ENCODE measurements at regions not wholly inside any gene's neighbourhood (a gene's known extent, or its start where the extent isn't known, plus 50 kb on each side); places are given as distances from the start of the nearest gene placed in this dataset.

DNA sequence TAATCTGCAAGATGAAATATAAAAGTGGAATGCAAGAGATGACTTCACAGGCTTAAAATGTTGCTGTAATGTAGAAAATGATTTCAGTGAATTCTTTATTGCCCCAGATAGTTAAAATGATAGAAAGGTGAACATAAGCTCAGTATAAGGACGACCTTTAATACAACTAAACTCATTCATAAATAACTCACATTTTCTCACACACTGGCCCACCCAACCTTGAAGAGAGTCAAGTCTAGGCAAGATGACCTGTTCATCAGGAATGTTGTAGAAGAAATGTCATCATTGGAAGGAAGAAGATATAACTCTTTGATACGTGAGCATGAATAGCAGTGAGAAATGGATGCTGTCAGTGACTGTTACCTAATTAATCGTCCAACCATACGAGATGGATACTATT, 111.1 kb upstream of the SASH1 start:
- DNase-seq (ENCODE audit: extremely low read depth in 1 of 11, low read depth in 9 of 11, low spot score in 4 of 11): no peak

DNA sequence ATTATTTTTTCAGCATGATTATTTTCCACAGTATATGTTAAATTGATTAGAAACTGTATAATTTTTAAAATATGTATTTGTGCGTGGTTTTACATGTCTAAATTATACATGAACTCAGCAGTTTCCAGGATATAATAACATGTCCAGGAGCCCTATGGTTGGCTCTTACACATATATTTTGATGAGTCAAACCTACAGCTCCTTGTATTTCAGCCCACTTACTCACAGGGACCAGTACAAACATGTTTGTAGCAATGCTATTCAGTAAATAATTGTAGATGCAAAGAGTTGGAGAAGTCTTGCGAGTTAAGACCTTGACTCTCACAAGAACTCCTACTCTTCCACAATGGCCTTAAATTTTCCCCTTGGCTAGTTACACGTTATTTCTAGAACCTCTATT, 107.2 kb upstream of the SASH1 start:
- DNase-seq (ENCODE audit: extremely low read depth in 1 of 11, low read depth in 9 of 11, low spot score in 4 of 11): no peak

DNA sequence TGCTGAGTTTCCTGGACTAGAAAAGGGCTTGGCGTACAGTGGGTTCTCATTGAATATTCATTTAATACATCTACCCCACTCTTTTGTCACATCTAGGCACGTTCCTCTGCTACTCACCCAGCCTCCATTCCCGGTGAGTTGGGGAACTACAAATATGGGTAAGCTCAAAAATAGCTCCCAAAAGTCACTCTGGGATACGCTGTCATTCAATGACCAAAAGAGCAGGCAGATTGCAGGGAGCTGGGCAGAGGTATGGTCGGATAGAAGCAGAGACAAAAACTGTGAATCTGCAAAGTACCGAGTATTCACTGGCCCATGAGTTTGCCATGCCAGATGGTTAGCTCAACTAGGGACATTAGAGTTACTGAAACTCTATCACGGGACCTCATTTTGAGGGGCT, 103.9 kb upstream of the SASH1 start:
- DNase-seq (ENCODE audit: extremely low read depth in 1 of 11, low read depth in 9 of 11, low spot score in 4 of 11): no peak

DNA sequence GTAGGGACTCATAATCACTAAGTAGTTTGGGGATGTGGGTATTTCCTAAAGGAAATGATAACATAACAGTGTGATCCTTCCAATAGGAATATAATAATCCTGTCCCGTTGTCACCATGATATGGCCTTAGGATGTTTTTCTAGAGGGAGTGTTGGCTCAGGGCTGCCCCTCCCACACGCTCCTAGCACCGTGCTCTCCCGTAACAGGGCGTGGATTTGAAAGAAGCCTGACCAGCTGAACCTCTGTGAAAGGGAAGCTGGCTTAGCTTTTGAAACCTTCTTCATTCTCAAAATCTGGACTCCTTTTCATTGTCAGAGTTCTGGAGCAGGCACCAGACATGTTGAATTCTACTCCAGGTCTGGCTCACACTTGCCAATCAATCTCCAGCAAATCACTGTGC, 103.4 kb upstream of the SASH1 start:
- DNase-seq (ENCODE audit: extremely low read depth in 1 of 11, low read depth in 9 of 11, low spot score in 4 of 11): no peak

DNA sequence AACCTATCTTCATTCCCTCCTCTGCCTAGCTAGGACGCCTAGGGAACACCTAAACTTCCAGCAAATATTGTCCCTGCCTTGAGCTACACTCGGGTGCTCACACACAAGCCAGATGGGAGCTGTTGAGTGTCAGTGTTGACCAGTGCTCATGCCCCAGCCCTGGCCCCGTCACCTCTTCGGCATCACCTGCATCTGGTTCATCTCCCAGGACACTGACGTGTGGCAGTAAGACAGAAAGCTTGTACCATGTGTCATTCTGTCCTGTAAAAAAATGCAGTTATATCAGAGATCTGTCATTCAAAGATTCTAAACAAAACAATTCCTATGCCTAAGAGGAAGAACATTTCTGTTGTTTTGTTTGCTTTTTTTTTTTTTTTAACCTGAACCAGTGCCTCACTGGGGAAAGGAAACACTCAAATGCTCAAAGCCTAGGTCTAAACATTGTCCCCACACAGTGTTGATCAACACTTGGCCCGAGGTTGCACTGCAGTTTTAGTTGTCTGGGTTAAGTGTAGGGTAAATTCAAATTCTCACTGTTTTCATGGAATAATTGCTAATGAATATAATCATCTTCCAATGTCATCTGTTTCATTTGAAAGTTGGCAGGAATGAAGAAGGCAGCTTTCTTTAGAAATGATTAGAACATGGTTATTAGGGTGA, 102.7 kb upstream of the SASH1 start:
- DNase-seq (ENCODE audit: extremely low read depth in 1 of 11, low read depth in 9 of 11, low spot score in 4 of 11): no peak

DNA sequence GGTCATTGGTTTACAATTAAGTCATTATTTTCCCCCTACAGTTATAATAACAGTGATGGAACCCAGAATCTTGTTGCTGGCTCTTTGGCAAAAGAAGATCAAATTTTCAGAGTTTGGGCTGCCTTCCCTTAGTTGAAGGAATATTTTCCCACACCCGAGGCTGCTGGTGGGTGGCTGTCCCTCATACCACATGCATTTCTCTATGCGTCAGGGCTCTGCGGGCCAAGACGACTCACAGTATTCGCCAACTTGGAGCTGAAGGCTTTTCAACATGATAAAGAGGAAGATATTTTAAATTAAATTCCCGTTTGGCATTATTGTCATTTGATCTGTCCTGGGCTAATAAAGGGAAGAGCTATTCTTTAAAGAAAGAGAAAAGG, 102.2 kb upstream of the SASH1 start:
- DNase-seq (ENCODE audit: extremely low read depth in 1 of 11, low read depth in 9 of 11, low spot score in 4 of 11): no peak

DNA sequence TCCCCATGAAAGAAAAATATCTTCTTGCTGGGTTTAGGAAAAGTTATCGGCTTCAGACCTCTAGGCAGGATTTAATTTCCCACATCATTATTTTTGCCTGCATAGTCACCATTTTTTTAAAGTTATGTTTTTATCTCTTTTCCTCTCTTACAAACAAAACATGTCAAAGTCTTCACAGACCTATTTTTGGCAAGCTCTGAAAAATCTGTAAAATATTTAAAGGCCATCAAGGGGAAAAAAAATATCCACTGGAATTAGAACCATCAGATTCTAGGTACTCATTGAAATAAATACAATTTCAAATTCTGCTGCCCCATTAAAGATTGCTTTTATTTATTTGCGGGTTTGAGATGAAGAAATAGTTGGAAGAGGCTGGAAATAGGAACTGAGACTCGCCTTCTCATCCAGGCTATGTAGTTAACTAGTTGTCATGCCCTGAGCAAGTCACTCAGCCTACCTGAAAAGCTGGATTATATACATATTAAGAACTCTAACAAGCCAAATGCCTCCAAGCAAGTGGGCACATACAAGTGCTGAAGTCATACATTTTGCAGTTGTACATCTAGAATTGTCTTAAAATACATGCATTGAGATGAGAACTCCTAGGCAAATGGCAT, 101.7 kb upstream of the SASH1 start:
- no peak for DNase-seq (ENCODE audit: extremely low read depth in 1 of 11, low read depth in 9 of 11, low spot score in 4 of 11)

DNA sequence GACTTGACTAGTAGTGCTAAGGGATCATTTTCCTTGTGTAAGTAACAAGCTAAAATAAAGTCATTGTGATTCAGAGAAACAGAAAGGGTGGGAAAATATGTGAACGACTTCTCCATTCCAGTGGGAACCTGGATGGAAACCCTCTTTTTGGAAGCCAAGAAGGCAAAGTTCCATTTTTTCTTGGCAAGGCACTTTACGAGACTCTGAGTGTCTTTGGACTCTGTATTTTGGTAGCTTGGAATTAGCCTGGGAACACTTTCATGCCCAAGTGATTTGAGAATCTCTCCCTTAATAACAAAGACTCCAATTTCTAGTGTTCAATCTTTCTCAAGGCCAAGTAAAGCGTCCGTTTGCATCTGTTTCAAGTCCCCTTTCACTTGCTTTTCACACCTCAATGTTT, 100.5 kb upstream of the SASH1 start:
- DNase-seq (ENCODE audit: extremely low read depth in 1 of 11, low read depth in 9 of 11, low spot score in 4 of 11): no peak

DNA sequence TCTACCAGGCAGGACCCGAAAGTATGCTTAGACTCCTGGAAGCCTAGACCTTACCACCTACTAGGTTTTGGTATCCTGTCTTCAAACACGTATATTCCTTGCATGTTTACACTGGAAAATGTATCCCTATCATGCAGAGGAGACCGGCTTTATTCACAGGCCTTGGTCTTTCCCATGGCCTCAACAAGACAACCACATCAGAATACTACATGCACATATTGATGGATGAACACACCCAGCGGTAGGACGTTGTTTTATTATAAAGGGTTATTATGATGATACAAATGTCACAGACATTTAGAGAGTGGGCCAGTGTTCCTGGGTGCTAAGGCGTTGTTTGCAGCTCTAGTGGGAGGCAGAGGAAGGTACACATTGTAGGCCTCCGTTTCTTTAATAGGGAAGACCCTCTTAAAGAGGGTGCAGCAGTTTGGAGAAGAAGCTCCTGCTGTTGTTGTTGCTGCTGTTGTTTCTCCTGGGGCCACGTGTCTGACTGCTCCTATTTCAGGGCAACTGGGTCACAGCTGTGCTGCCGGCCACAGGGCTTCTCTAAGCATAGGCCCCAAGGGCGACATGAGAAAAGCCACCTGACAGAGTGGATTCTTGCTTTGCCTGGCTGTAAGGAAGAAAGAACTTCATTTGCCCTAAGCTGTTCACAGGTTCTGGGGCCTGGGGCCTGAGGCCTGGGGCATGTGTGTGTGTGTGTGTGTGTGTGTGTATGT, 98.3 kb upstream of the SASH1 start:
- DNase-seq (ENCODE audit: extremely low read depth in 1 of 11, low read depth in 9 of 11, low spot score in 4 of 11): peak in 8 of 11 donors; percentile 16 to 48 (median 28)

DNA sequence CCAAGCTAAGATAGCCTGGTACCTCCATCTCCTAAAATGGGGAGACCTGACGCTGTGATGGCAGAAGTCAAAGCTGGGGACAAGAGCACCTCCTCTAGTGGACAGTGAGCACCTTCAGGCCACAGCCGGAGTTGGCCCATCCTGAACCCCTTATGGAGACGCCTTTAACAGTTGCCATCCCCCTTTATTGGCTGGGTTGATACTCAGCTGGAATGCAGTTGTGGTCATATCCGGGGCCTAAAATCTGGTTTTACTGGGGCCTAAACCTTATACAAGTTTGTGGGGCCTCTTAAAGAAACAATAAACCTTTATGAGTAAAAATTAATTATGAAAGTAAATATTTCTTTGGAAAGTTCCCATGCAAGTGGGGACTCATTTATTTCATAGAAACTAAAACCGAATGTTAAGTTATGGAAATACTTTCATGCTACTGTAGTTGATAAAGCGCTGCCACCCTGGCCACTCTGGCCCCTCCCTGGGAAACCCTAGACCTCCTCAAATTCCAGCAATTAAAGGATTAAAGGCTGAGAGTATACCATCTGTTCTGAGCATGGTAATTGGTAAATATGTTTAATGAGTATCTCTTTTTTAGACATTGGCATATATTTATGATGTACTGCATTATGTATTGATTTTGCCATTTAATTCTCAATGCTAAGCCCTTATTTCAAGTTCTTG, 95.1 kb upstream of the SASH1 start:
- no peak for DNase-seq (ENCODE audit: extremely low read depth in 1 of 11, low read depth in 9 of 11, low spot score in 4 of 11)

DNA sequence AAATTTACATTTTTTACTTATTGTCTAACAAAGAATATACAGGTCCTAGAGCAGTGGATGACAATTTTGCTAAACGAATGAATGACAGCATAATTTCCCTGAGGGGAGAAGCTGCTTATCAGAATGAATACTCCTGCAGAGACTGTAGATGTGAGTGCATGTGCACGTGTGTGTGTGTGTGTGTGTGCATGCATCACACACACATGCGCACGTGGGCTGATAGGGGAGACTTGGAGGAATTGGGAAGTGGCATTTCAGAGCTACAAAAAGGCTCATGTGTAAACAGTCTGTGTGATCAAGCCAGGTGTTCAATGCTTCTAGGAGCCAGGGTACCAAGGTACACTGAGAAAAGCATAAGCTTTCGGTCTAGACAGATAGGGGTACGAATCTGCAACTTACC, 93.5 kb upstream of the SASH1 start:
- no peak for DNase-seq (ENCODE audit: extremely low read depth in 1 of 11, low read depth in 9 of 11, low spot score in 4 of 11)

DNA sequence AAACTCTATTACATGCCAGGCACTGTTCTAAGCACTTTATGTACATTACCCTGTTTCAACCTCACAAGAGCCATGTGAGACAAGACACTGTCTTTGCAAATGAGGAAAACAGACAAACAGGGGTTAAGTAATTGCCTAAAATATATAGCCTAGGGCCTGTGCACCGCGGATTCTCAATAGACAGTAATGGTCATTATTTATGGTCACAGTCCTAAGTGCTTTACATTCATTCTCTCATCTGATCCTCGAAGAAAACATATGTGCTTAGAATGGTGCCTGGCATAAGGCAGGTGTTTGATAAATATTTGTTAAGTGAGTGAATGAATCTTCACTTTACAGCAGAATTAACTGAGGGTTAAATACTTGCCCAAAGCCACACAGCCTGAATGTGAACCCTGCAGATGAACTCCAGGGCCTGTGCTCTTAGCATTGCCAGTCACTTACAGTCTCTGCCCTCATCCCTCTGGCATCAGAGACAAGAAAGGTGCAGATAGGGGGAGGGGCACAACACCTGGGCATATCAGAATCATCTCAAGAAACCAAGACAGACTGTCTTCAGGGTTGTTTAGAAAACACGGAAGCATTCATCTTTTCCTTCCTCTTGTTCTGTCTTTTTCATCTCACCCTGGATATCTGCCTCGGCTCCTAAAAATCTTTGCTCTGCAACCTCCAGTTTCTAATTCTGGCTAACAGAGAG, 92.8 kb upstream of the SASH1 start:
- DNase-seq (ENCODE audit: extremely low read depth in 1 of 11, low read depth in 9 of 11, low spot score in 4 of 11): no peak

DNA sequence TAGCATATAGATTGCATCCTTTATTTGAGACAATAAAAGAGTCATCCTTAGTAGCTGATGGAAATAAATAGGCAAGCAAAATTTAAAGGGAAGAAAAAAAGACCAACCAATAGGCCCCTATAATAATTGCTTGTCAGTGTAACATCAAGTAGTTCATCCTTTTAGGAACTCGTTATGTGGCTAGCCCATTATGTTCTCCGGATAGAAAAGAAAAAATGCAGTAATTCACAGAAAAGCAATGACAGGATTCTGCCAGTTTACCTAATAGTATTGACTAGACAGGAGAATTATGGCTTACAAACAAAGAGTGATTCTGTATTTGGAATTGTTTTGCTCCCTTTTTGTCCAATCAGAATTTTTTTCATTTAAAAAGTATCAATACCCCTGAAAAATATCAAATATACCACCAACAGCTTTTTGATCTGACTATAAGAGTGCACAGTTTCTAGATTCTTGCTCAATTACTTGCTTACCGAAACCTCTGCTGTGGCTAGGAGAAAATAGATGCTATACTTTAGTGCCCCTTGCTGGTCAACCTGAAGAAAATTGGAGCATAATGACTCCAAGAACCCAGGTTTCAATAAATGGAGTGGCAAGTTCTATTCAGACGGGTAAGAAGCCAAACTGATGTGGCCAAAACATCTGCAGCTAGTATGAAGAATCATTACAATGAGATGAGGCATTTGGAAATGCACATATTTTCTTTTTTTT, 91.5 kb upstream of the SASH1 start:
- peak in 4 of 11 donors; percentile 22 to 45 (median 25) for DNase-seq (ENCODE audit: extremely low read depth in 1 of 11, low read depth in 9 of 11, low spot score in 4 of 11)

DNA sequence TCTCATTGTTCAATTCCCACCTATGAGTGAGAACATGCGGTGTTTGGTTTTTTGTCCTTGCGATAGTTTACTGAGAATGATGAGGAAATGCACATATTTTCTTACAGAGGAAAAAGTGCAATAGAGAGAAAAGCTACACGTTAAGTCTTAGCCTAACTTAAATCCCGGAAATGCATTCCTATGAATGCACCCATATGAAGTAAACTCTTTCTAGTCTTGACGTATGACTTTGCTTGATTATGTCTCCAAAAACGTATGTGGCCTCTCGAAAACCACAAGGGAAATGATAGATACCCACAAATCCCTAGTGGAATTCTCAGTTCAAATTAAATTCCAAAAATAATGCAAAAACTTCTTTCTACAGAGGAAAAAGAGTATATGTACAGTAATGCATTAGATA, 90.7 kb upstream of the SASH1 start:
- DNase-seq (ENCODE audit: extremely low read depth in 1 of 11, low read depth in 9 of 11, low spot score in 4 of 11): no peak

DNA sequence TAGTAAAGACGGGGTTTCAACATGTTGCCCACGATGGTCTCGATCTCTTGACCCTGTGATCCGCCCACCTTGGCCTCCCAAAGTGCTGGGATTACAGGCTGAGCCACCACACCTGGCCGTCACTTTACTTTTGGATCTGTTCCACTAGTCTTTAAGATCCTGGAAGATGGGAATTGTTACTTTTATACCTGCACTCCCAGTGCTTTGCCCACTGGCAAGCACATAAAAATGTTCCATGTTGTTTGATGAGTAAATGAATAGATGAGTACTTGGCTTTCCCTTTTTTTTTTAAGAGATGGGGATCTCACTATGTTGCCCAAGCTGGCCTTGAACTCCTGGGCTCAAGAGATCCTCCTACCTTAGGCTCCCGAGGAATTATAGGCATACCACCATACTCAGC, 84.8 kb upstream of the SASH1 start:
- no peak for DNase-seq (ENCODE audit: extremely low read depth in 1 of 11, low read depth in 9 of 11, low spot score in 4 of 11)

DNA sequence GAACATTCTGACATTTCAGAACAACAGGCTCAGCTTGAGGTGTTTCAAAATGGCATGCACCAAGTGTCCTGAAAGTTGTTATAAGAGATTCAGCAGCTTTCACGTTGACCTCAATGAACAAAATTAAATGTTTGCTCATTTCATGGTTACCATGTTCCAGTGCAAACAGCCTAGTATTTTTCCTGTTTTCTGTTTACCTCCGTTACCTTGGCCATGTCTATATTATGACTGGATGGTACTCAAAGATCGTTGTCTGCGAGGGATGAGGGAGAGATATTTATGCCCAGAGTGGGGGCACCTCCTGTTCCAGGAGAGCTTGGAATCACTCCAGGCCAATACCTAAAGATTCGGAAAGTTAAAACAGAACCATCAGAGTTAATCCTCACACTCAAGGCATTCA, 83.8 kb upstream of the SASH1 start:
- no peak for DNase-seq (ENCODE audit: extremely low read depth in 1 of 11, low read depth in 9 of 11, low spot score in 4 of 11)

DNA sequence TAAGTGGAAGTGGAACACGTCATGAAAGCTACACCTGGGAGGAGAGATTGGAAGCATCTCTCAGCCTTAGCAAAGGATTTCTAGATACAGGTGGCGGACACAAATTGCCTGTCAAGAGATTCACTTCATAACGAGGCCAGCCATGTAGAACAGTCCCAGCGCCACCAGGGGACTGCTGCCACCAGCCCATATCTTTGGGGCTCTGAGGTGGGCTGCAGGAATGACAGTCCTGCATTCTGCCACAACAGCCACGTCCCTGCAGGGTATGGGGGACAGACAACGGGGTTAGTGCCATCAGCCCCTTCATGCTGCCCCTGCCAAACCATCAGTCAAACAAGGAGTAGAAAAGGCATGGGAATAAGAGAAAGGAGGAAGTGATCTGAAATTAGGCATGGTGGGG, 81.2 kb upstream of the SASH1 start:
- DNase-seq (ENCODE audit: extremely low read depth in 1 of 11, low read depth in 9 of 11, low spot score in 4 of 11): no peak

DNA sequence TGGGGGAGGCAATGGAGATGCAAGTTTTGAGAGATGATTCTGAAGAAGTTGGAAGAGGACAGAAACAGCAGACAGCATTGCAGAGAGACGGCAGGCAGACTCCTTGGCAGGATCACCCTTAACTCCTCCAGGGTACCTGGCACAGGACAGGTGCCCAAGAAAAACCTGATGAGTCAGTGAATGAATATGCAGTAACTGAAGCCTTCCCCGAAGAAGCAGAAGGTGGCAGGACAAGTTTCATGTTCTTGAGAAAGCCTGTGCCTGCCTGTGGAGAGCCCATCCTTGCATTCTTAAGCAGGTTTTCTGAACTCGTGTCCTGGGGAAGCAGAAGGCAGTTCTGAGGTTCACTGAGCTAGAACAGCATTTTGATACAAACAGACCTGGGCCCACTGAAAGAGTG, 79.6 kb upstream of the SASH1 start:
- DNase-seq (ENCODE audit: extremely low read depth in 1 of 11, low read depth in 9 of 11, low spot score in 4 of 11): no peak

DNA sequence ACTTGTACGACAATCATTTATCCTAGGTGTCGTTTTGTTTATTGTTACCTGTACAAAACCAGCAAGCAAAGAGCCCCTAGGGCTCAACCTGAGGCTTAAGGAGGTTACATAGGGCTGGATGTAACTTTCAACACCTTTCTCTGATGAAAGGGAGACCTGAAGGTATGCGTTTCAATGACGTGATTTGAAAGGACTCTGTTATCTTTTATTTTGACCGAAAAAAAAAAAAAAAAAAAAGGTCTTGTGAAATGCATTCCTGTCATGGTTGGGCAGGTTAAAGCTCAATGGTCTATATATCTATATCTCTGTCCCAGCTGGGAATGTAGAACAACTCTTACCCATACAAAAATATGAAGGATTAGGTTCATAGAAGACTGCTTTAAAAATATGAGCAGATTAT, 78.7 kb upstream of the SASH1 start:
- no peak for DNase-seq (ENCODE audit: extremely low read depth in 1 of 11, low read depth in 9 of 11, low spot score in 4 of 11)

Data from renal cortex interstitium (tissue), 11 donors.